Common myeloid progenitor, CD34-positive (primary cell): ENCODE measurements at regions not wholly inside any gene's neighbourhood (a gene's known extent, or its start where the extent isn't known, plus 50 kb on each side); places are given as distances from the start of the nearest gene placed in this dataset.

Experiments
- CTCF ChIA-PET: fragments of 350-600 bp; sonication (Branson Sonifier 250); formaldehyde crosslinking; loops from one replicate; lab custom pipeline; 2021; ENCODE audit warnings: antibody characterized with exemption; lab: Charles Lee
- POLR2A ChIA-PET: fragments of 350-600 bp; sonication (Branson Sonifier 250); formaldehyde crosslinking; loops from one replicate; lab custom pipeline; 2021; ENCODE audit warnings: antibody characterized with exemption; lab: Charles Lee
- DNase-seq, 3 donors: peaks; one replicate each; pipeline versions ENCODE4 v3.0.0 to v3.0.0-alpha.2; 2013
- H3K27ac ChIP-seq, 2 experiments: 1 replicate in 1 of 2; 2 replicates in 1 of 2; pipeline ENCODE4 v1.7.0; 2013; ENCODE audit warnings: inconsistent platforms in 2 of 2, low read length in 2 of 2, mild to moderate bottlenecking in 2 of 2, low read depth in 1 of 2, moderate library complexity in 1 of 2; ENCODE audit not compliant: severe bottlenecking in 2 of 2, insufficient read depth in 1 of 2, poor library complexity in 1 of 2
- H3K27me3 ChIP-seq, 5 experiments: replicated peaks in 2 of 5; 1 replicate in 3 of 5; 2 replicates in 2 of 5; pipeline versions ENCODE4 v1.6.1 to v1.7.0; 2013; ENCODE audit warnings: low read length in 4 of 5, mild to moderate bottlenecking in 2 of 5, moderate library complexity in 2 of 5, inconsistent platforms in 1 of 5; ENCODE audit not compliant: insufficient read depth in 5 of 5, control insufficient read depth in 4 of 5
- H3K36me3 ChIP-seq, 4 experiments: 1 replicate in 2 of 4; 2 replicates in 2 of 4; pipeline versions ENCODE4 v1.6.1 to v1.7.0; 2013; ENCODE audit warnings: low read length in 3 of 4, control low read depth in 1 of 4, mild to moderate bottlenecking in 1 of 4; ENCODE audit not compliant: control insufficient read depth in 4 of 4, insufficient read depth in 4 of 4
- H3K4me1 ChIP-seq, 4 experiments: 1 replicate in 3 of 4; 2 replicates in 1 of 4; pipeline versions ENCODE4 v1.6.1 to v1.7.1; 2013; ENCODE audit warnings: low read length in 3 of 4, mild to moderate bottlenecking in 3 of 4, control low read depth in 1 of 4, inconsistent platforms in 1 of 4, moderate library complexity in 1 of 4; ENCODE audit not compliant: control insufficient read depth in 4 of 4, insufficient read depth in 4 of 4; ENCODE audit errors: control extremely low read depth in 1 of 4
- H3K4me3 ChIP-seq, 7 experiments: 1 replicate in 4 of 7; 2 replicates in 3 of 7; pipeline versions ENCODE4 v1.5.1 to v1.7.0; 2013; ENCODE audit warnings: mild to moderate bottlenecking in 7 of 7, low read length in 6 of 7, moderate library complexity in 6 of 7, inconsistent platforms in 2 of 7, low read depth in 2 of 7, control low read depth in 1 of 7; ENCODE audit not compliant: insufficient read depth in 4 of 7, control insufficient read depth in 1 of 7; ENCODE audit errors: extremely low read depth in 1 of 7
- H3K9me3 ChIP-seq, 5 experiments: 1 replicate in 4 of 5; 2 replicates in 1 of 5; pipeline versions ENCODE4 v1.6.1 to v1.7.1; 2013; ENCODE audit warnings: low read length in 4 of 5, mild to moderate bottlenecking in 2 of 5, inconsistent platforms in 1 of 5, low read depth in 1 of 5, moderate library complexity in 1 of 5; ENCODE audit not compliant: control insufficient read depth in 4 of 5, insufficient read depth in 2 of 5; ENCODE audit errors: control extremely low read depth in 1 of 5
- WGBS: methylation state at CpG from one replicate; pipeline ENCODE4 v1.1.5; 2013; ENCODE audit not compliant: insufficient coverage; 5-methylcytosine and 5-hydroxymethylcytosine counted together

DNA sequence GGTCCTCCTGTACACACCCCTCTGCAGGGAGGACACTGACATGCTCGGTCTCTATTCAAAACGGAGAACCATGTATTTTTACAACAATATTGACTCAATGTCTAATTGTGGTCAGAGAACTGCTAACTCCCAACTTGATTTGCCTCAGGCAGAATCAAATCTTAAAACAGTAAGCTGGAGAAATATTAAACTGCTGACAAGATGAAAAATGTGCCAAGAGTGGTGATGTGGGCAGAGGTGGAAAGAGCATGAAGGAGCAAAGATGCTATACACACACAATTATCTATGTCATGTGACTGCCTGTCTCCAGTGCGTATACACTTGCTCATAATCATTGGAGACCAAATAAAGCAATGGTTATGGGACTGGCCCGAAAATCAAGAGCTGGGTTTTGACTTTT lies 556.1 kb upstream of the ZNF608 start:
- Histone ChIP-seq H3K27me3 (no peaks in the 10 kb centered on the region), H3K4me3 (no peak overlapping the region), H3K36me3 (no peaks in the 10 kb centered on the region), H3K9me3 (peaks cover 0 to 1% (median 0%) of the 10 kb centered on the region in 5 experiments), H3K4me1 (no peaks in the 10 kb centered on the region), H3K27ac (no peak overlapping the region)
- DNase-seq: no peak
- POLR2A ChIA-PET: no interaction called here
- CTCF ChIA-PET: interaction anchor here (1.0 kb wide), 1 partner anchor 10 kb away, joined by 3 read pairs; no protein-coding TSS in a partner anchor
- WGBS: 90% methylated on average over 2 of the region's 4 CpGs

DNA sequence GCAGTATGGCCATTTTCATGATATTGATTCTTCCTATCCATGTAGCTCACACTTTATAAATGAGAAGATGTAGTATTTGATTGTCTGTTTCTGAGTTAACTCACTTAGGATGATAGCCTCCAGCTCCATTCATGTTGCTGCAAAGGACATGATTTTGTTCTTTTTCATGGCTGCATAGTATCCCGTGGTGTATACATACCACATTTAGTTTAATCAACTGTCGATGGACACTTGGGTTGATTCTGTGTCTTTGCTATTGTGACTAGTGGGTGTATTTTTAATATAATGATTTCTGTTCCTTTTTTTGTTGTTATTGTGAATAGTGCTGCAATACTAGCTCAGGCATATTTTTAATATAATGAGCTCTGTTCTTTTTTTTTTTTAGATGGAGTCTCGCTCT lies 560.3 kb upstream of the ZNF608 start:
- no peaks in the 10 kb centered on the region for H3K36me3 ChIP-seq
- H3K4me3 ChIP-seq: no peak overlapping the region
- H3K9me3 ChIP-seq: peaks cover 0 to 1% (median 0%) of the 10 kb centered on the region in 5 experiments
- no peak overlapping the region for H3K27ac ChIP-seq
- no peak for DNase-seq
- WGBS: no CpG with 5 or more reads among the region's 3 CpGs
- H3K27me3 ChIP-seq: no peaks in the 10 kb centered on the region
- ChIA-PET CTCF (interaction anchor here (0.7 kb wide), 1 partner anchor 15 kb away, joined by 3 read pairs; no protein-coding TSS in a partner anchor), POLR2A (no interaction called here)
- H3K4me1 ChIP-seq: no peaks in the 10 kb centered on the region

DNA sequence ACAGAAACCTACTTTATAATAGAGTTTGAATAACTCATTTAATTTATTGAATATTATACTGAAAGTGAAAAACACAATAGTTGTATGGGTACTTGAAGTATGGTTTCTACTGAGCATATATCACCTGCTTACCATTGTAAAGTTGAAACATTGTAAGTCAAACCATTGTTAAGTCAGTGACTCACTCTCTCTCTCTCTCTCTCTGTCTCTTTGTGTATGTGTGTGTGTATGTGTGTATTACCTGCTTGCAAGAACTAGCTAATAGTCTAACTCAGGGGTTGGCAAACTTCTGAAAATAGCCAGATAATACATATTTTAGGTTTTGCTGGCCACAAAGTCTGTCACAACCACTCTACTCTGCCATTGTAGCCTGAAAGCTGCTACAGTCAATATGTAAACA lies 564.3 kb upstream of the ZNF608 start:
- DNase-seq: no peak
- Histone ChIP-seq H3K36me3 (no peaks in the 10 kb centered on the region), H3K27ac (no peak overlapping the region), H3K4me1 (no peaks in the 10 kb centered on the region), H3K4me3 (no peak overlapping the region), H3K27me3 (no peaks in the 10 kb centered on the region), H3K9me3 (peaks cover 0 to 5% (median 0%) of the 10 kb centered on the region in 5 experiments)
- ChIA-PET CTCF (interaction anchor here (0.6 kb wide), 1 partner anchor 30 kb away, joined by 4 read pairs; no protein-coding TSS in a partner anchor), POLR2A (no interaction called here)

DNA sequence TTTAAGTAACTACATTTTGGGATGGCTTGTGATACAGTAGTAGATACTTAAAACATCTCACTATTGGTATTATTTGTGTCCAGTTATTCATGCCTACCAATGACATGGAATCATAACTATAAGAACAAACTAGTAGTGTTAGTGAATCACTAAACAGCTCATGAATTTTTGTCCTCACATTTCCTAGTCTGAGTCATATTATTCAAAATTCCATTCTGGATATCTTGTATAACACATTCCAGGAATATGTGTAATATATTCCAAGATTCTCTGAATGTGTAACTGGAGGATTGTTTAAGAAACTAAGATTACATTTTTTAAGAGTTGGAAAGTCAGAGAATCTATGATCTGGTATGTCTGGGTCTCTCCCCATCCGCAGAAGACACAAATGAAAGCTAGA lies 565.3 kb upstream of the ZNF608 start:
- no peak overlapping the region for H3K27ac ChIP-seq
- H3K36me3 ChIP-seq: no peaks in the 10 kb centered on the region
- H3K4me1 ChIP-seq: no peaks in the 10 kb centered on the region
- WGBS: no CpG with 5 or more reads among the region's 1 CpG
- CTCF ChIA-PET: no interaction called here
- no peak for DNase-seq
- H3K27me3 ChIP-seq: no peaks in the 10 kb centered on the region
- H3K9me3 ChIP-seq: peaks cover 0 to 5% (median 0%) of the 10 kb centered on the region in 5 experiments
- POLR2A ChIA-PET: no interaction called here
- no peak overlapping the region for H3K4me3 ChIP-seq

DNA sequence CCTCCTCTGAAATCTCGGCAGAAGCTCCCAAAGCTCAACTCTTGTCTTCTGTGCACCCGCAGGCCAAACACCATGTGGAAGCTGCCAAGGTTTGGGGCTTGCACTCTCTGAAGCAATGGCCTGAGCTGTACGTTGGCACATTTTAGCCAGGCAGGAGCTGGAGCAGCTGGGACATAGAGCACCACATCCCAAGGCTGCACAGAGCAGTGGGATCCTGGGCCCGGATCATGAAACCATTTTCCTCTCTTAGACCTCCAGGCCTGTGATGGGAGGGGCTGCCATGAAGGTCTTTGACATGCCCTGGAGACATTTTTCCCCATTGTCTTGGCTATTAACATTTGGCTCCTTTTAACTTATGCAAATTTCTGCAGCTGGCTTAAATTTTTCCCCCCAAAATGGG lies 567.1 kb upstream of the ZNF608 start:
- DNase-seq: no peak
- ChIA-PET POLR2A (no interaction called here), CTCF (no interaction called here)
- Histone ChIP-seq H3K4me3 (no peak overlapping the region), H3K27ac (no peak overlapping the region), H3K4me1 (no peaks in the 10 kb centered on the region), H3K9me3 (peaks cover 0 to 5% (median 0%) of the 10 kb centered on the region in 5 experiments), H3K36me3 (no peaks in the 10 kb centered on the region), H3K27me3 (no peaks in the 10 kb centered on the region)
- WGBS: 94% methylated on average over 3 of the region's 4 CpGs

DNA sequence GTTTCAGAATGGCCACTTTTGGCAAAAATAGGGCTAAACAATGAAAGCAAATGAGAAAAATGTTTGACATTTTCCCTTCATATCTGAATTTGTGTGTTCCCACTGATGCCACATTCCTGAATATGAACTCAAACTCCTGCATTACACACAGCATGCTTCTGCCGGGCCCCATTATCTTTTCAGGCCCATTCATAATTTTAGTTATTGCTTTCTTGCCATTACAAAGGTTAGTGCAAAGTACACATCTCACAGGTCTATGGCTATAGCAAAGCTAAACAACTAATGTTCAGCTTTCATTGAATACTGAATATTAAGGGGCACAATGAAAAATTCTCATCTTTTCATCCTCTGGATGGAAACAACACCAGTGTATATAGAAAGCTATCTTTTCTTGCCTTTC lies 568.9 kb upstream of the ZNF608 start:
- 100% methylated on average over 1 of the region's 1 CpG for WGBS
- Histone ChIP-seq H3K4me3 (no peak overlapping the region), H3K4me1 (no peaks in the 10 kb centered on the region), H3K36me3 (no peaks in the 10 kb centered on the region), H3K9me3 (peaks cover 0 to 5% (median 0%) of the 10 kb centered on the region in 5 experiments), H3K27ac (no peak overlapping the region), H3K27me3 (no peaks in the 10 kb centered on the region)
- no peak for DNase-seq
- ChIA-PET CTCF (no interaction called here), POLR2A (no interaction called here)

DNA sequence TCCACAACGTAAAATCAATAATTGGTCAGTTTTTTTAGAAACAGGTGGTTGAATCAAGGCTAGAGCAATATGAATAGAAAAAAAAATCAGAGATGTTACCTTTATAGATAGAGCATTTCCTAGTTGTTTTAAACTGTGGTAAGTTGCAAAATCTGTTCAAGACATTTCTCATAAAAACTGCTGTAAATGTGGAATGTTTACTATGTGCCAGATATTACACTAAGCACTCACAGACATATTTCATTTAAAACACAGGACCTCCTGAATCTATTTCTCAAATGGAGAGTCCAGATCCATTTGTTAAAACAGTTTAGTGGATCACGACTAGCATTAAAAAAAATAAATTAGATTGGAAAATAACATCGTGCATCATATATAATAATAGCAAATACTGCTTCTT lies 570.0 kb upstream of the ZNF608 start:
- DNase-seq: no peak

More for the DNA sequence above, 570.0 kb upstream of the ZNF608 start:
- CTCF ChIA-PET: interaction anchor here (0.7 kb wide), 1 partner anchor 136 kb away, joined by 3 read pairs; no protein-coding TSS in a partner anchor
- Histone ChIP-seq H3K9me3 (peaks cover 0 to 5% (median 0%) of the 10 kb centered on the region in 5 experiments), H3K36me3 (no peaks in the 10 kb centered on the region), H3K27ac (no peak overlapping the region), H3K4me1 (no peaks in the 10 kb centered on the region), H3K27me3 (no peaks in the 10 kb centered on the region), H3K4me3 (no peak overlapping the region)
- POLR2A ChIA-PET: no interaction called here
- WGBS: no CpG with 5 or more reads among the region's 3 CpGs
